B cell (primary cell): ENCODE measurements at regions not wholly inside any gene's neighbourhood (a gene's known extent, or its start where the extent isn't known, plus 50 kb on each side); places are given as distances from the start of the nearest gene placed in this dataset.

ENCODE experiments used
- ATAC-seq: fragments of 200-7000 bp; cut with Tn5 transposase; one replicate; pipeline ENCODE4 v1.10.0; 2021; ENCODE audit warnings: low read depth, mild to moderate bottlenecking, moderate number of reproducible peaks, moderate library complexity
- CTCF ChIA-PET: fragments of 350-600 bp; sonication (Branson Sonifier 250); formaldehyde crosslinking; loops from one replicate; lab custom pipeline; 2021; ENCODE audit warnings: antibody characterized with exemption, inconsistent platforms; lab: Charles Lee
- POLR2A ChIA-PET: fragments of 350-600 bp; sonication (Branson Sonifier 250); formaldehyde crosslinking; loops from one replicate; lab custom pipeline; 2021; ENCODE audit warnings: antibody characterized with exemption; lab: Charles Lee
- DNase-seq: peaks from one replicate; pipeline ENCODE4 v3.0.0; 2013
- H2AFZ ChIP-seq: 2 replicates; pipeline ENCODE4 v1.6.1; 2012; ENCODE audit warnings: mild to moderate bottlenecking, low read depth, low read length; ENCODE audit not compliant: insufficient read depth, poor library complexity, severe bottlenecking
- H3K27ac ChIP-seq, 2 donors: 1 replicate in 1 of 2; 2 replicates in 1 of 2; pipeline ENCODE4 v1.5.1; 2012 to 2013; ENCODE audit warnings: low read length in 2 of 2, mild to moderate bottlenecking in 2 of 2, moderate library complexity in 1 of 2
- H3K27me3 ChIP-seq, 4 experiments: fragments of 200-600 bp in 1 of 4; sonication (generic) in 1 of 4; replicated peaks in 1 of 4; 1 replicate in 2 of 4; 2 replicates in 2 of 4; pipeline versions ENCODE4 v1.6.1 to v1.7.0; 2013 to 2016; ENCODE audit warnings: low read length in 3 of 4, mild to moderate bottlenecking in 2 of 4, mixed read lengths in 1 of 4, moderate library complexity in 1 of 4; ENCODE audit not compliant: insufficient read depth in 4 of 4, control insufficient read depth in 3 of 4; ENCODE audit errors: control extremely low read depth in 1 of 4
- H3K36me3 ChIP-seq, 2 experiments: replicated peaks in 1 of 2; 1 replicate in 1 of 2; 2 replicates in 1 of 2; pipeline versions ENCODE4 v1.6.1 to v1.7.1; 2013; ENCODE audit warnings: low read length in 1 of 2; ENCODE audit not compliant: insufficient read depth in 2 of 2, control insufficient read depth in 1 of 2; ENCODE audit errors: control extremely low read depth in 1 of 2, extremely low read depth in 1 of 2
- H3K4me1 ChIP-seq, 2 donors: fragments of 200-600 bp in 1 of 2; sonication (generic) in 1 of 2; 1 replicate in 1 of 2; 2 replicates in 1 of 2; pipeline versions ENCODE4 v1.5.1 to v1.6.1; 2013 to 2017; ENCODE audit warnings: low read length in 2 of 2; ENCODE audit not compliant: control insufficient read depth in 2 of 2, insufficient read depth in 2 of 2
- H3K4me2 ChIP-seq: replicated peaks from 2 replicates; pipeline ENCODE3; 2012; ENCODE audit warnings: mild to moderate bottlenecking, low read depth, low read length; ENCODE audit not compliant: poor library complexity, severe bottlenecking
- H3K4me3 ChIP-seq, 5 experiments: fragments of 200-600 bp in 1 of 5; sonication (generic) in 1 of 5; 1 replicate in 3 of 5; 2 replicates in 2 of 5; pipeline versions ENCODE4 v1.5.1 to v1.7.0; 2011 to 2016; ENCODE audit warnings: low read length in 4 of 5, mild to moderate bottlenecking in 4 of 5, low read depth in 2 of 5, control low read depth in 1 of 5, moderate library complexity in 1 of 5; ENCODE audit not compliant: insufficient read depth in 1 of 5; ENCODE audit errors: control extremely low read depth in 1 of 5, extremely low read depth in 1 of 5
- H3K79me2 ChIP-seq: fragments of 200-600 bp; sonication (generic); one replicate; pipeline ENCODE4 v1.6.0; 2016; ENCODE audit warnings: low read length; ENCODE audit not compliant: control insufficient read depth, insufficient read depth
- H3K9ac ChIP-seq: fragments of 200-600 bp; sonication (generic); 2 replicates; pipeline ENCODE4 v1.6.1; 2017; ENCODE audit warnings: mild to moderate bottlenecking, low read length, moderate library complexity
- H3K9me3 ChIP-seq, 3 donors: one replicate each; pipeline versions ENCODE4 v1.6.1 to v1.7.1; 2013; ENCODE audit warnings: low read length in 2 of 3; ENCODE audit not compliant: control insufficient read depth in 2 of 3, insufficient read depth in 1 of 3; ENCODE audit errors: control extremely low read depth in 1 of 3
- H4K20me1 ChIP-seq: 2 replicates; pipeline ENCODE4 v1.6.0; 2012; ENCODE audit warnings: mild to moderate bottlenecking, low read length; ENCODE audit not compliant: insufficient read depth, control insufficient read depth, poor library complexity, severe bottlenecking
- H3K27ac Mint-ChIP-seq: one replicate; pipeline ENCODE4 v1.8.0; 2021; ENCODE audit warnings: mixed read lengths
- H3K27me3 Mint-ChIP-seq: one replicate; pipeline ENCODE4 v1.8.0; 2021; ENCODE audit warnings: mixed read lengths
- H3K4me1 Mint-ChIP-seq: one replicate; pipeline ENCODE4 v1.8.0; 2021; ENCODE audit warnings: mixed read lengths
- H3K4me3 Mint-ChIP-seq: one replicate; pipeline ENCODE4 v1.8.0; 2021; ENCODE audit warnings: mixed read lengths
- H3K9me3 Mint-ChIP-seq: one replicate; pipeline ENCODE4 v1.8.0; 2022; ENCODE audit warnings: mixed read lengths; ENCODE audit not compliant: insufficient read depth
- EZH2 ChIP-seq: IDR thresholded peaks from 2 replicates; pipeline ENCODE4 v1.6.1; 2012; ENCODE audit warnings: borderline replicate concordance, low read depth, mild to moderate bottlenecking, moderate library complexity, low read length; ENCODE audit not compliant: insufficient read depth, poor library complexity, severe bottlenecking
- WGBS: methylation state at CpG from one replicate; pipeline ENCODE4 v1.1.5; 2013; ENCODE audit warnings: missing lambda C conversion rate; ENCODE audit not compliant: insufficient coverage; 5-methylcytosine and 5-hydroxymethylcytosine counted together
- intact Hi-C: fragments of 100-400 bp; cut with micrococcal nuclease; formaldehyde crosslinking; loops from one replicate; pipeline ENCODE4 v1.10.0; 2022
- TF ChIP-seq, protein P1 (sequence below): fragments of 200-600 bp; IDR thresholded peaks from one replicate; pipeline ENCODE4 v1.8.0; 2022; ENCODE audit warnings: antibody characterized with exemption, mild to moderate bottlenecking

DNA sequence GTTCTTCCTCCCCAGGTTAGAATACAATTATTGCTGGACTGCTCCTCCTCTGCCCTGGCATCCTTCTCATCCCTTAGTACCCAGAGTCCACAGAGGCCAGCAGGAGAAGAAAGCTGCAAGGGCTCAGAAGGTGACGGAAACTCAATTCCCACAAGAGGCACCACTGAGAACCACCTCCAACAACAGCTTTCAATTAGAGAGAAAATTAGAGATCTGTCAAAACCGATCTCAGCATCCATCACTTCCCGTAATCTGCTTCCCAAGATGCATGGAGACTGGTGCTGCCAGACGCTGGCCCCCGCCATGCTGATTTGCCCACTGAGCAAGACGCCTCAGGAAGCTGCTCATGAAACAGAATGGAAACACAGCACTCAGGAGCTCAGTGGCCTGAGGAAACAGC lies 135.0 kb upstream of the PRICKLE2 start:
- H3K36me3 ChIP-seq: no peaks in the 10 kb centered on the region
- WGBS: 96% methylated on average over 6 of the region's 6 CpGs
- no peak overlapping the region for H3K4me3 Mint-ChIP-seq
- H3K4me3 ChIP-seq: no peak overlapping the region
- ChIA-PET POLR2A (no interaction called here), CTCF (no interaction called here)
- no peak for TF ChIP-seq EZH2
- TF ChIP-seq, protein P1, sequence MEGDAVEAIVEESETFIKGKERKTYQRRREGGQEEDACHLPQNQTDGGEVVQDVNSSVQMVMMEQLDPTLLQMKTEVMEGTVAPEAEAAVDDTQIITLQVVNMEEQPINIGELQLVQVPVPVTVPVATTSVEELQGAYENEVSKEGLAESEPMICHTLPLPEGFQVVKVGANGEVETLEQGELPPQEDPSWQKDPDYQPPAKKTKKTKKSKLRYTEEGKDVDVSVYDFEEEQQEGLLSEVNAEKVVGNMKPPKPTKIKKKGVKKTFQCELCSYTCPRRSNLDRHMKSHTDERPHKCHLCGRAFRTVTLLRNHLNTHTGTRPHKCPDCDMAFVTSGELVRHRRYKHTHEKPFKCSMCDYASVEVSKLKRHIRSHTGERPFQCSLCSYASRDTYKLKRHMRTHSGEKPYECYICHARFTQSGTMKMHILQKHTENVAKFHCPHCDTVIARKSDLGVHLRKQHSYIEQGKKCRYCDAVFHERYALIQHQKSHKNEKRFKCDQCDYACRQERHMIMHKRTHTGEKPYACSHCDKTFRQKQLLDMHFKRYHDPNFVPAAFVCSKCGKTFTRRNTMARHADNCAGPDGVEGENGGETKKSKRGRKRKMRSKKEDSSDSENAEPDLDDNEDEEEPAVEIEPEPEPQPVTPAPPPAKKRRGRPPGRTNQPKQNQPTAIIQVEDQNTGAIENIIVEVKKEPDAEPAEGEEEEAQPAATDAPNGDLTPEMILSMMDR: no peak
- H3K27ac ChIP-seq: no peak overlapping the region
- no peaks in the 10 kb centered on the region for H4K20me1 ChIP-seq
- no peaks in the 10 kb centered on the region for H3K79me2 ChIP-seq
- ATAC-seq: no peak
- H3K27ac Mint-ChIP-seq: no peak overlapping the region
- H3K9me3 Mint-ChIP-seq: no peaks in the 10 kb centered on the region
- no peaks in the 10 kb centered on the region for H3K9me3 ChIP-seq
- no peaks in the 10 kb centered on the region for H3K27me3 Mint-ChIP-seq
- no peaks in the 10 kb centered on the region for H3K27me3 ChIP-seq
- H3K4me1 Mint-ChIP-seq: peaks cover 2% of the 10 kb centered on the region
- no peak for DNase-seq
- intact Hi-C loops: no loop called here
- no peak overlapping the region for H3K4me2 ChIP-seq
- H3K4me1 ChIP-seq: no peaks in the 10 kb centered on the region
- no peak overlapping the region for H3K9ac ChIP-seq
- H2AFZ ChIP-seq: no peak overlapping the region

DNA sequence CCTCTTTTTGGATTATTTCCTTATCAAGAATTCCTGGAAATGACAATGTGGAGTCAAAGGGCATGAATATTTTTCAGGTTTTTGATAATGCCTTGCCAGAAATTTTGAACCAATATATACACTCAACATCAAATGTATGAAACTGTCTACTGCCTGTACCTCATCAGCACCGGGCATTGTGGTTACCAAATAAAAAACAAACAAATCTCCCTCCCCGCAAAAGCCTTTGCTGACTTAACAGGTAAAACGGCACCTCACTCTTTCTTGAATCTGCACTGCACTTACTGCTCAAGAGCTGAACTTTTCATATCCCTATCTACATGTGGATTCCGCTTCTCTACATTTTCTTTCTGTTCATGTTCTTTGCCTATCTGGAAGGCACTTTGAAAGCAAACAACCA lies 134.5 kb upstream of the PRICKLE2 start:
- H3K4me2 ChIP-seq: no peak overlapping the region
- no peaks in the 10 kb centered on the region for H3K27me3 ChIP-seq
- Mint-ChIP-seq H3K9me3 (no peaks in the 10 kb centered on the region), H3K4me1 (peaks cover 4% of the 10 kb centered on the region), H3K4me3 (no peak overlapping the region), H3K27ac (no peak overlapping the region), H3K27me3 (no peaks in the 10 kb centered on the region)
- H3K9me3 ChIP-seq: no peaks in the 10 kb centered on the region
- WGBS: 98% methylated on average over 3 of the region's 4 CpGs
- ChIA-PET POLR2A (no interaction called here), CTCF (interaction anchor here (1.0 kb wide), 1 partner anchor 10 kb away, joined by 9 read pairs; no protein-coding TSS in a partner anchor)
- TF ChIP-seq EZH2: no peak
- TF ChIP-seq, protein P1: no peak
- intact Hi-C loops: no loop called here
- no peaks in the 10 kb centered on the region for H4K20me1 ChIP-seq
- no peaks in the 10 kb centered on the region for H3K79me2 ChIP-seq
- no peak overlapping the region for H2AFZ ChIP-seq
- ATAC-seq: no peak
- H3K27ac ChIP-seq: no peak overlapping the region
- H3K9ac ChIP-seq: no peak overlapping the region
- H3K4me3 ChIP-seq: no peak overlapping the region
- H3K4me1 ChIP-seq: no peaks in the 10 kb centered on the region
- no peak for DNase-seq
- no peaks in the 10 kb centered on the region for H3K36me3 ChIP-seq
